ENCODE measurements at regions not wholly inside any gene's neighbourhood (a gene's known extent, or its start where the extent isn't known, plus 50 kb on each side); places are given as distances from the start of the nearest gene placed in this dataset.

DNA sequence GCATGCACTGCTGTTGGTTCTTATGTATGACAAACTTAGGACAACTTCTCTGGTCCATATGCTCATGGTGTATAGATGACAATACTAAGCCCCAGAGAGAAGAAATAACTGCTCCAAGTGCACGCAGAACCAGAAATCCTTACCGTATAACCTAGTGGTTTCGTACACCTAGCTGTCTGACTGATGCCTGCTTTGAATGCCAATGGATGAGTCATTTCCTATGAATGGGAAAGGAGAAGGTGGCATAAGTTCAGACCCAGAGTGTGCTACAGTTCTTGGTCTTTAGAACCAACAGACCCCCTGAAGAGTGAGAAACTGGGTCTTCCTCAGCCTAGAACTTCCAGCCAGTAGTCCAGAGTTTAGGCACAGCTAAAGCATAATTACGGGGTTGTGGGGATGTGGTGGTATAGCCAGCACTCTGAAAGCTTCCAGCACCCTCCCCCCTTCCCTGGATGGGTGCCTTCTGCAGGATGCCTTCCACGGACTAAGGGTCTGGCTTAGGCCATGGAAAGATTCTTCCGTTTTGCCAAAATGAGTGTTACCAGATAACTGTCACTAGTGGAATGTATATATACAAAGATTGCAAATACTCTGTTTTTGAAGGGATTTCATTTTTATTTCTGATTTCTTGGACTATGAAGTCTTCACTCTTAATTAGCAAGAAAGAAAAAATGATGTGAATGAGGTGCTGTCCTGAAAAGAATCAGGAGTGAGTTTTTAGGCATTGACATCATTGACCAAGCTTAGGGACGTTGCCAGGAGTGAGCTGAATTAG, 84.6 kb upstream of the PACRGL start:
- no peak for DNase-seq

DNA sequence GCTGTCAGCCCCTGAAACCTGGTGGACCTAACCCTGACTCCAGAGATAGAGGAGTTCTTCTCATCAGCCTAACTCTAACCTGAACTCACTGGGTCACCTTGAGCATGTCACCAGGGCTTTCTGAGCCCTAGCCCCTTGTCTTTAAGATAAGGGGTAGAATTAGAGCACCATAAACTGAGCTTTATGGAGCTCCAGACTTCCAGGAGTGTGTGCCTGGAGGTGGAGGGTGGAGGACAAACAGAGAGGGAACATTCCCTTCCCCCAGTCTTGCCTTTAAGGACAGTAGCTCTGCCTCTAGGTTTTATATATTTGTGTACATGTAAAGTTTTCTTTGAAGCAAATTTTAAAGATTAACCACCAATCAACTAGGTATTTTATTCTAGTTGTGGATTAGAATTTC, 83.9 kb upstream of the PACRGL start:
- no peak for DNase-seq

DNA sequence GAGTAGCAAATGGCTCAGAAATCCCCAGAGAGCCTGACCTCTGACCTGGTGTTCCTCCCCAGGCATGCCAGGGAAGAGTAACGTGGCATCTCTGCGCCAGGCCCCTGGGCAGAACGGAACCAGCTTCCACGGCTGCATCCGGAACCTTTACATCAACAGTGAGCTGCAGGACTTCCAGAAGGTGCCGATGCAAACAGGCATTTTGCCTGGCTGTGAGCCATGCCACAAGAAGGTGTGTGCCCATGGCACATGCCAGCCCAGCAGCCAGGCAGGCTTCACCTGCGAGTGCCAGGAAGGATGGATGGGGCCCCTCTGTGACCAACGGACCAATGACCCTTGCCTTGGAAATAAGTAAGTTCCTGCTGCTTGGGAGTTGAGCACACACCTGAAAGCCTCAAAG, 83.4 kb upstream of the PACRGL start:
- DNase-seq: no peak

DNA sequence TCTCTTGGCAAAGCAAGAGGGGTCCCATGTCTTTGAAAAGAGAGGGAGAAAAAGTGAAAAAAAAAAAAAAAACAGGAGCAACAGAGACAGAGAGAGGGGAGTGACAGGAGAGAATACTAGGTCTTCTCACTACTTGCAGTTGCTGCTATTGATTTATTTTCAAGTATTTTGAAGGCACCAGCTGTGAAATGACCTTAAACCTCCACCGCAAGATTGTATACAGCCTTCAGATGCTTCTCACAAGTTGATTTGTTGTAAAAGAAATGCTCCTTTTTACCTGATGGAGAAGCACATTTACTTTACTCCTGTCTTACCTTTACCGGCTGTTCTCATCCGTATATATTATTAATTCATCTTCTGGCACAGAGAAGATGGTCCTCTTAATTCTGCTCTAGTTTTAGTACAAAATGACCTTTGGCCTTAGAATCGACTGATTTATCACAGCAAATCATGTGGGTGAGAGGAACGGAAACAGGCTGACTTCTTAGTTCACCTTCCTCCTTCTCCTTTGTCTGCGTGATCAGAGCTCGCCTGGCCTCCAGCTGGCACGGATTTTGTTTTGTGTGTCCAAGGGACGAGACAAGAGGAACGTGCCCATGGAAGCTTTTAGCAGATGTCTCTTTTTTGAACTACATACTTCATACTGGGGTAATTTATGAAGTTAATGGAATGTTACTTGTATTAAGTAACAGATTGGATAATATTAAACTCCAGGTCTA, 82.4 kb upstream of the PACRGL start:
- DNase-seq: no peak

- DNase-seq: no peak
Observed at GRCh38 chr4:20618731-20619130, 81.5 kb upstream of the PACRGL start.

DNA sequence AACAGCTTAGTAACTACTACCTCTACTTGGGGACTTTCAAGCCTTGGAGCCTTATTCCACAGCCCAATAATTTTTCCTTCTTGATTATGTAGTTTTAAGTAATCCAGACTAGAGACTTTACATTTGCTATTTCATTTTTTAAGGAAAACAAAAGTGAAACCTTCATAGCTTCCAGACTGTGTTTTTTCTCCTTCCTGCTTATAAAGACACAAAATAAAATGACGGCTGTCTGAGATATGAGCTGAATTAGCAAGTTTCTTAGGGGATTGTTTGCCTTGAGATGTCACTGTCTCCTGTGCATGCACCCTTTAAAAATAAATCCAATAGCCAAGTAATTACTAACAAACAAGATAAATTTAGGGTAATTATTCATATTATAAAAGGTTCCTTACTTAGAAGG, 78.8 kb upstream of the PACRGL start:
- peak; percentile 39 for DNase-seq

DNA sequence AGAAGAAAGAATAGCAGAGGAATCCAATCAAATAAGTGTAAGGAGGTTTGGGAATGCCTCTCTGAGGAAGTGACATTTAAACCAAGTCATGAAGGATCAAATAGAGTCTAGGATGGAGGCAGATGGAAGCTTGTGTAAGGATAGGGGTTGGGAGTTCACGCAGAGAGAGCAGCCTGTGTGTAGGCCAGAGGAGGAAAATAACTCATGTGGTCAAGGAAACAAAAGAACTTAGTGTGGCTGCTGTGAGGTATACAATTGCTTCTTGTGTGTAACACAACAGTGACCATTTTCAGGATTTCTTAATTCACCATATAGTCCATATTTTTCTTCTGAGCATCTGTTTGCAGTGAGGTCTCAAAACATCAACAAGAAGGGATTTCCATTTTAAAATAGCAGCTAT, 77.6 kb upstream of the PACRGL start:
- DNase-seq: no peak

DNA sequence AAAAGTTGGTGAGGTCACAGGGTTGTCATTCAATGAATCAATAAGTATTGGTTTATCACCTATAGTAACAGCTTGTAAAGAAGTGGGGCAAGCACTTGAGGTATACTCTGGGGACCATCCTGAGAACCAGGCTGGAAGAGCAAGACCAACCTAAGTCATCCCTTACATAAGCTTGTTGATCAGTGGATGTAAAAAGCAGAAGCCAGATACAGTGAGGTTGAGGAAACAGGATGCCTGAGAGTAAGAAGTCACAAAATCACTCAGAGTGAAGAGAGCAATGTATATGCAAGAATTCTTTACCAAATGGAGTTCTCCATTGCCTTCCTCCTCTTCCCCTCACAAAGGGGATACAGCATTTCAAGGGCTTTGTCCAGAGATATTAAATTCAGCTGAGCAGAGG, 76.3 kb upstream of the PACRGL start:
- peak; percentile 15 for DNase-seq

- peak; percentile 52 for DNase-seq
Observed at GRCh38 chr4:20624793-20625374, 75.4 kb upstream of the PACRGL start.

GRCh38 chr4:20625426-20625825, 74.8 kb upstream of the PACRGL start:
- DNase-seq: peak; percentile 44

DNA sequence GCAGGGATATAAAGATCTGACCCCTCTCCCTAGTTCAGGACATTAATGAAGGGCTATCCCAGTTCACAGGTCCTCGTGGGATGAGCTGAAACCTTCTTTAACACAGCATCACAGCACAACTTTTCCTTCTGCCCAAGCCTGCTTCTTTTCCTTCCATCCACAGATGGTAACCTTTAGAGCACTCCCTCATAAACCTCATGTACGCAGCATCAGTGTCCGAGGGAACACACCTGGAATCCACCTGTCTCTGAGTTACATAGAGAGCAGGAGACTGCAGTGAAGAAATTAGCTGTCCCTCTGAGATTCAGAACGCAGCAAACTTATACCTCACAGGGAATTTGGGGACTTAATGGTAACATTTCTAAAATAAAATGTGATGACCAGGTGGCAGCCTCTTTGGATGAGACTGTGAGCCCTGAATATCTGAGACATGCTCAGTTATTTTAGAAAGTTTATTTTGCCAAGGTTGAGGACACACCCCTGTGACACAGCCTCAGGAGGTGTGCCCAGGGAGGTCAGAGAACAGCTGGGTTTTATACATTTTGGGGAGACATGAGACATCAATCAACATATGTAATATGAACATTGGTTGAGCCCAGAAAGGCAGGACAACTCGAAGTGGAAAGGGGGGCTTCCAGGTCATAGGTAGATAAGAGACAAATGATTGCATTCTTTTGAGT, 73.8 kb upstream of the PACRGL start:
- DNase-seq: no peak

- DNase-seq: no peak
Observed at GRCh38 chr4:20627866-20628265, 72.4 kb upstream of the PACRGL start.

GRCh38 chr4:20629186-20630106, 70.8 kb upstream of the PACRGL start:
- DNase-seq: peak; percentile 86

- DNase-seq: no peak
Observed at GRCh38 chr4:20638825-20639224, 61.4 kb upstream of the PACRGL start.

DNA sequence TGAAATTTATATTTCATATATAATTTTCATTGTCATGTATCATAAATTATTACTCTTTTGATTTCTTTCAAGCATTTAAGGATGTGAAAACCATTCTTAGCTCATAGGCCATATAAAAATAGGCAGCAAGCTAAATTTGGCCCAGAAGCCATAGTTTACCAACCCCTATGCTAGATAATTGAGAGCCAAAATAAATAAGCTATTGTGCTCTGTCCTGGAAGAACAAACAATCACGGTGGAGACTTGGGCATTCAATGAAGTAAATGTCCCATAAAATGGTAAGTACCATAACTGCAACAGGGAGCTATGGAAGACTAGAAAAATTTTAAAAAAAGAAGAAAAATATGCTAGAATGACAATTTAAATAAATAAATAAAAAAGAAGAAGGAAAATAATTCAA, 60.9 kb upstream of the PACRGL start:
- DNase-seq: no peak

GRCh38 chr4:20640989-20641388, 59.3 kb upstream of the PACRGL start:
- DNase-seq: no peak

GRCh38 chr4:20641976-20642375, 58.3 kb upstream of the PACRGL start:
- DNase-seq: peak; percentile 6

GRCh38 chr4:20643631-20644030, 56.6 kb upstream of the PACRGL start:
- DNase-seq: no peak

- DNase-seq: no peak
Observed at GRCh38 chr4:20645236-20645635, 55.0 kb upstream of the PACRGL start.

GRCh38 chr4:20646287-20646686, 54.0 kb upstream of the PACRGL start:
- DNase-seq: no peak

Measured in OCI-M1 (cell line).